ENCODE measurements at regions not wholly inside any gene's neighbourhood (a gene's known extent, or its start where the extent isn't known, plus 50 kb on each side); places are given as distances from the start of the nearest gene placed in this dataset.

DNA sequence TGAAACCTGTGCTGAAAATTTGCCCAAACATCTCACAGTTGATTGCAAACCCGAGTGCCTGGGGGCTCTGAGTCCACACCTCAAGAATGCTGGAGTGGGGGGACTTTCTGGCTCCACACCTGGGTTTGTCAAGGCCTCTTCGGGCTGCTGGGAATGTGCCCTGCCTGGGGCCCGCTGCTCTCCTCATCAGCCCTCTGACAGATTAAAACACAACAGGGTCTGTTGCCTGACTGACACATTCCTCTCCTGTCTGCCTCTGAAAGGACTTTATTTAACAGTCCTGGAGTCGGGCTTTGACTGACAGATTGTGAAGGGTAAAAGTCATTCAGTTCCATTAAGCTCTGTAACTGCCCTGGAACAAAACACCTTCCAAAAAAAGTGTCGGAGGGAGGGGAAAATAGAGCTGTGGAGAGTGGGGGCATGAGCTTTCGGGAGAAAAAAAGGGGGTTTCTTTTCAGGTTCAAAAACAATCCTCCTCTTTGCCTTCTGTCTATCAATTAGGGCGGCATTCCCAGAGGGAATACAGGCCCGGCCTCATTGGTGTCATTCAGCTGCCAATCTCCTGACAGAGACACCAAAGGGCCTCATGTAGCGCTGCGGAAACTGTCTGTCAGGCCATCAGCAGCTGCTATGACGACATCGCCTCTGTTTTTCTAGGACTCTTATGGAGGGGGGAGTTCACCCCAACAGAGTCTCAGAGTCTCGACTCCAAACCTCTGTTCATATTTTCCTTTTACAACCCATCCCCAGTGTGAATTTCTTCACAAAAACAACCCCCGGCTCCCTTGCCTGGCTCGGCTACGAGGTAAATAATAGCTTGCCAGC is 398.8 kb upstream of the NFE2L3 start:
- DNase-seq (ENCODE audit: low spot score), result no peak

DNA sequence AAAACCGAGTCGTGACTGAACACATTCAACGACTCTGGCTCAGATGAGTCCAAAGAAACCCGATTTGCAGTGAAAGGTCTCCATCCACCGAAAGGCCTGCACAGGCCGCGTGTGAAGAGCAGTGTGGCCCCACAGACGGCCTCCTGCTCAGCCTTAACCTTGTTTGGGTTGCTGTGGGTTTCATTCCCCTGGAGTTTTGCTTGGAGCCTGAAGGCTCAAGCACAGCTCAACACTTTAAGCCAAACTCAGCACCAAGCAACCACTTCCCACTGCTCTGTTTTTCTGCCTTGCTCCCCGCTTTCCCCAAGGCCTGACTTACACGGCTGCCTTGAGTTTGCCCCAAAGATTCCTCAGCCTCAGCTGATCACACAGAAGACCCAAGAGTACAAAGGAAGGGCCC is 398.2 kb upstream of the NFE2L3 start:
- no peak for DNase-seq (ENCODE audit: low spot score)

DNA sequence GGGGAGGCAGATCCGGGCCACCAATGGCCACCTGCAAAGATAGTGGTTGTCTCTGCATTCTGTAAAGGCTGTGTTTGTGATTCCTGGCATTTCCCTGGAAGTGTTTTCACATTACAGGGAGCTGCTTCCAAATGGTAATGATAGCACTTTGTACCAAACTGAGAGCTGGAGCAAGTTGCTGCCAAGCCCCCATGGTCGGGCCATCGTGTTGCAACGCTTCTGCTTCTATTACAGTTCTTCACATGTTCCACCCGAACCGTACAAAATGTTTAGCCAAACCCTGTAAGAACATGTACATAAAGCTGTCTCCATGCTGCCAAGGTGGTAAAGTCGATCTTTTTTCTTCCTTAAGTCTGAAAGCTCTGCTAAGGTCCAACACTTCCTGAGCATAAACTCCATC is 397.7 kb upstream of the NFE2L3 start:
- no peak for DNase-seq (ENCODE audit: low spot score)

DNA sequence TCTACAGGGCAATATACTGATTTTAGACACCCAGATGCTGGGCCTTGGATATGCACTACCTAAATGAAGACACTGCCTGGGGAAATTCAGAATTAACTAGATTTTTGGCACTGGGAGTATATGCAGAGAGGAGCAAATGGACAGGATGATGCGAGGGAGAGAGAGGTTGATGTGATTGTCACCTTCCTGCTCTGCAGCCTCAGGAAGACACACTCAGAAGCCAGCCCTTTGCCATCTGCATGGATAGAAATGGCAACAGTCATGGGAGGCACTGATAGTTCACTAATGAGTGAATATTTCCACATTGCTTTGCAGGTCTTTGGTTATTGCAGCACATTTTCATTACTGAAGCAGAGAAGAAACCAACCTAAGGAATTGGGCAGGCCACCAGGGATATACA is 397.2 kb upstream of the NFE2L3 start:
- no peak for DNase-seq (ENCODE audit: low spot score)

DNA sequence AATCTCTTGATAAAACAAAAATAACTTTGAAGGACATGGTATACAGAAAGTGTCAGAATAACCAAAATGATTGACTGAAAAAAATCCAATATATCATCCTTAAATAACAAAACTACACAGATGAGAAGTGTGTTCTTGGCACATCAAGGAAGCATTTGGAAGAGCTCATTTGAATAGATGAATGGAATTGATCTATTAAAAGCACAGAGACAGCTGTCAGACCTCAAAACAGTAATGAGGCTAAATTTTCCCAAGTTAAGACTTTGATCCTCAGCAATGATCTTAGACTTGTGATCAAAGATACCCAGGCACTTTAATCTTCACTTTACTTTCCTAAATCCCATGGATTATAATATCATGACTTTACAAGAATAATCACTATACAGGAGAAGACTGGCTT is 395.4 kb upstream of the NFE2L3 start:
- no peak for DNase-seq (ENCODE audit: low spot score)

DNA sequence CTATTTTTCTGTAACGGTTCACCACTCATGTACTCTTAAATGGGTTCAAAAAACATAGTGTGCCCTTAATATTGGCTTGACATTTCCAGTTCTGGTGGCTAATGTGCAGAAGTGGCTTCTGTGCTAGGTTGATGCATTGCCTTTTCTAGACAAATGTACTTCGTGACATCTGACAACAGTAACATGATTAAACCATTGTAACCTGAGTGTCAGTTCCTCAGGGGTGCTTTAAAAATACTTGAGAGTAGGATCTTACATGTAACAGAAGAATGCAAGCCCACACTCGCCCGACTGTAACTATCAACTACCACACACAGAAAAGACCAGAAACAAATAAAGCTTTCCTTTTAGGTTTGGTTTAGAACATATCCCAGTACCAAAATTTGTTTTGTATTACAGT is 393.4 kb upstream of the NFE2L3 start:
- DNase-seq (ENCODE audit: low spot score), result no peak

DNA sequence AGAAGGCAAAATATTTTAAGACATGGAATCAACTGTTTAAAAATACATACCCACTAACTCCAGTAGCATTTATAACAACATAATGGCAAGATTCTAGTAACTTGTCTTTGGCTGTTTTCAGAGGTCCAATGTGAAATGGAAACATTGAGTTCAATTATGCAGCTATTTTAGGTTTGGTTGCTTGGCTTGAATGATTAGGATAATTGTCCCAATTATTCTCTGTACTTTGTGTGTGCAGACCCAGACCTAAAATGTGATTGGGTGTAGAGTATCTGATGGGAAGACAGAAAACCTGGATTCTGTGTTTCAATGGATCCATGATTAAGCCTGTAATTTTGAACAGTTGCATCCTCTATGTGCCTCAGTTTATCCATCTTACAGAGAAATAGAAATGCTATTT is 392.7 kb upstream of the NFE2L3 start:
- no peak for DNase-seq (ENCODE audit: low spot score)

DNA sequence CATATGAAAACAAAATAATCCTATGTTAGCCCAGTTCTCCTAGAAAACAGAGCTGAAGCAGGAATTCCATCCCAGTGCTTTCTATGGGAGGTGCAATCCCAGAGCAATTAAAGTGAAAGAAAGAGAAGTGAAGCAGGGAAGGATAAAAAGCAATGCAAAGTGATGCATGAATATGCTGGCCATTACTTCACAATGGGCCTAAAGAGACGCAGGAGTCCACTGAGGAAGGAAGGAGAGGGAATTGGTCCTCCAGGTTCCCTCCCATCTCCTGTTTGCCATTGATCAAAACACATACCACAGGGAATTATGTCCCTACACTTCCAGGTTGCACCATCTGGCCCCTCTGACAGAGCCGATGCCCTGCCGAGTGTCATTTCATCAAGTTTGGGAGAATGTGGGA is 392.2 kb upstream of the NFE2L3 start:
- DNase-seq (ENCODE audit: low spot score), result no peak

DNA sequence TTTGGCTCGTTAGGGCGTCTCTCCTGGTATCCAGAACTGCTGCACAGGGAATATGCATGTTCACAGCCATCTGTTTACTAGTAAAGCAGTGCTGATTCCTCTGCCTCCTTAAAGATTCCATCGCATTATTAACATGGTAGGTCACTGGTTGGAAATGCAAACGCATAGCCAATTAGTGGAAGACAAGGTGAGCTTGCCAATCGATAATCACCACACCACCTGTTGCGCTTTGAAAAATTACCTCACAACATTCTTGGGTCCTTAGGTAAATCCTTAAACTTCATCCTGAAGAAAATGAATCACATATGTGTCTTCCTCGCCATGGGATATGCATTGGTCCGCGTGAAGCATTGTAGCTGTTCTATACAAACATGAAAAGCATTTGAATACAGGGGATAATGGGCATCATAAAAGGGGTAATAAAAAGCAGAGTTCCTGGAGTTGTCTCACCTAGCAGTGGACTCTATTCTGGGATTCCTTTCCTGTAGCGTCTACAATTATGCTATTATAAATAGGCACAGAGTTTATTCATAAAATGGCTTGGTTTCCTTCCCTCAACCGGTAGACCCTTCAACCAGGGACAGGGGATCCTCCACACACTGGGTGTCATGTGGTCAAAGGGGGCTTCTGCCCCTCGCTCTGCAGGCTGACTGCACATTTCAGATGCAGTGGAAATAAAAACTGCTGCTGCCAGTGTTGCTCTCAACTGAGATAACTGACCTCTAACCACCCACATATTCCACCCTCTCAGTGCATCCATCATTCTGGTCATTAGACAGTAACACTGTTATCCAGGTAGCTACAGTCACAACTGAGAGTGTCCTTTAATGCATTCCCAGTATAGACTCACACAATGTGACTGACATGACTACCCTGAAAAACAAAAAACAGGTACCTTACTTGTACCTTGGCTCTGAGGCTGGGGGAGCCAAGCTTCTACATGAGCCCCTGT is 389.2 kb upstream of the NFE2L3 start:
- no peak for DNase-seq (ENCODE audit: low spot score)

DNA sequence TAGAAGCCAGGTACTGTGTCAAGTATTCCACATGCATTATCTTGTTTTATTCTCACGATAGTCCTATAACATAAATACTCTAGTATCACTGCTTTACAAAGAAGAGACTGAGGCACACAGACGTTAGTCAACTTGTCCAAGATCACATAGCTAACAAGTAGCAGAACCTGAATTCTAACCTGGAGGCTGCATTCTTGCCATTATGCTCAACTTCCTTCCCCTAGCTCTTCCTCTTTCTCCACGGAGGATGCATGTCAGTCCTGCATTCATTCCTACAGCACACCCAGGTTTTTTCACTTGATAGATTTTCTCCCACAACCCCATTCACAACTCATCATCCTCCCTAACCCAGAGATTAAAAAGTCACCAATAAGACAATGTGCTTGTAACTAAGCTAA is 388.5 kb upstream of the NFE2L3 start:
- no peak for DNase-seq (ENCODE audit: low spot score)

DNA sequence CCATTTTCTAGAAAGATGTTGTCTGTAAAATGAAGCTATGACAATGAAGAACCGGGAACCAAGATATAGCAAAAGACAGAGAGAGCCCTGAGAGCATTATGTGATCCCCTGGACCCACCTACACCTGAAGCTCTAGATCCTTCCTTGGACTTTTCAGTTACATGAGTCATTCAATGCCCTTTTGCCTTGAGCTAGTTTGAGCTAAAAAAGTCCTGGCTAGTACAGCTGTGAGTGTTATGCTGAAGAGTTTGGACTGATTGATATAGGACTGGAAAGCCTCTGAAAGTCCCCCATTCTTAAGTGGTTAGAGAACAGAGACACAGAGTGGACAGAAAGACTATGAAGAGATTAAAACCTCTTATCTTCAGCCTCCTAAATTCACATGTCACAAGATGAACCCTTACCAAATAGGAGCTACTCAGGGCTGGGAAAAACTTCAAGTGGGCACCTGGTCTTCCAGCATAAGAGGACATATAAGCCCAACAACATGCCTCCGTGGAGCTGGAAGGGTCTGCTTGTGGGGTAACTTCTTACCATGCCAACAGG is 386.8 kb upstream of the NFE2L3 start:
- DNase-seq (ENCODE audit: low spot score), result no peak

DNA sequence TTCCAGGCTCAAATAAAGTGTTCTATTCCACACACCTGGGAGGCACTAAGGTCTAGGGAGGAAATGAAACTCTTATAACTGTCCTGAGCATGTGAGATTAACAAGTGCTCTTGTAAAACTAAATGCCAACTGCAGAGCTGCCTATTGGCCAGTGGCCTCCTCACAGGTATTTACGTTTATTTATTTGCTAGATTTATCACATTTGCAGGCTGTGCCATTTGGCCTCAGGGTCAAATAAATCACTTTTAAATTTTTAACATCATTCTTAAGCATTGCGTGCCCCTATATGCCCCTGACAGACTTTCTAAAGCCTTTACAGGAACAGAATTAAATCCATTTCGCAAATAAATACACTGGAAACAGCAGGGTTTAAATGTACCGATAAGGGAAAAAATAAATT is 381.8 kb upstream of the NFE2L3 start:
- DNase-seq (ENCODE audit: low spot score), result no peak

DNA sequence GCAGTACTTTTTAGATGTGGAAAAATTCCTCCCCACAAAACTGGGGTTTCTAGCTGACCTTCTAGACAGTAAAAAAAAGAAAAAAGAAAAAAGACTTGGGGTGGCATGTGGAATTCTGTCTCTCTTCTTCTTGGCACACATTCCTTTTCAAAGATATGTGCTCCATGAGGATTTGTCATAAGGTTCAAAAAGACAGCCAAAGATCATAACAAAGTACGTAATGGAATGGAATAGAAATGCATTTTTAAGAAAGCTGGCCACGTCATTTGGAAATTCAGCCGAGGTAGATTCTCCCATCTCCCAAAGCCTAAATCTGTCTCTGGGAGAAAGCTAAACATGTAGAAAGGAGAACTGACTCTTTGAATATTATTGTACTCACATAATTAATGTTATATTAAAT is 381.3 kb upstream of the NFE2L3 start:
- no peak for DNase-seq (ENCODE audit: low spot score)

DNA sequence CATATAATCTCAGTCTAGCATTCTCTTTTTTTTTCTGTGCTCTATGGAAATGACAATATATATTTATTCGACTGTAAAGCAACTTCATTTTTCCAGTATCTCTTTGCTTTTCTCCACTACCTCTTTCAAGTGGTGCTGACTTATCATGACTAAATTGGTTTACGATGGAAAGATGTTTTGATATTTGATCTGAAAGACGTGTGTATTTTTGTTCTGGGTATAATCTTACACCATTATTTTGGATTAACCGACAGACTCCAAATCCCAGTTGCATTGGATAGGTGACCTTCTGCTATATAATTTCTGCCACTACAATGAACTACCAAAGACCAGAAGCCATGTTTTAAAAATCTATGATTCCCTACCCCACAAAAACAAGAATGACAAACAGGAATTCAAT is 380.5 kb upstream of the NFE2L3 start:
- DNase-seq (ENCODE audit: low spot score), result no peak

DNA sequence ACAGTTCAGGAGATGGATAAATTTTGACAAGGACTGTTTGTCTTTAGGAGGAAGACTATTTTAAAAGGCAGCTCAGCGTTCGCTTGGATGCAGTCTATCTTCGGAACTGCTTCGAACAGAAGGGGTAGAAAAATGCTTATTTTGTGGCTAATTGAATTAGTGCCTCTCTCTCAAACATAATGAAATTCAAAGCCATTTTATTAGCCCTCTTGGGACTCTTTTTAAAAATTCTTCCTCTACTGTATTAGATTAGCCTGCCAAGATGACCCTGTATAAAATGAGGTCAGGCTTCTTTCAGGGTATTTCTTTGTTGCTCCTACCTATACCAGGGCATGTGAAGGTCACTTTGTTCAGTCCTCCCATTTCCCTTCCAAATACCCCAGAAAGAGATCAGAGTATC is 379.2 kb upstream of the NFE2L3 start:
- DNase-seq (ENCODE audit: low spot score), result no peak

DNA sequence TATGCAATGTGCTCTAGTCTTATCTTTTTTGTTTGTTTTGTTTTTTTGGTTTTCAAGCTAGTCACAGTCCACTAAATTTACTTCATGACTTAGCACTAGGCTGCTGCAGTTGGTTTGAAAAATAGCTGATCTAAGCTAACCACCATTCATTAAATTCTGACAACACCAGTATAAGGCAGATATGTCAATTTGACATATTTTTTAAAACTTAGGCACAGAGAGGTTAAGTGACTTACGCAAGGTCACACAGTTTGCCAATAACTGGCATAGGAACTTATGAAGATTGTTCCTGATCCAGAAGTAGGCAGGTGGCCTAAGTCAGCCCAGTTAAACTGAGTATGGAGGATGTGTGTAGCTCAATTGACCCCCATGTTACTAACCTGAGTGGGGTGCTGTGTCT is 377.3 kb upstream of the NFE2L3 start:
- DNase-seq (ENCODE audit: low spot score), result no peak

DNA sequence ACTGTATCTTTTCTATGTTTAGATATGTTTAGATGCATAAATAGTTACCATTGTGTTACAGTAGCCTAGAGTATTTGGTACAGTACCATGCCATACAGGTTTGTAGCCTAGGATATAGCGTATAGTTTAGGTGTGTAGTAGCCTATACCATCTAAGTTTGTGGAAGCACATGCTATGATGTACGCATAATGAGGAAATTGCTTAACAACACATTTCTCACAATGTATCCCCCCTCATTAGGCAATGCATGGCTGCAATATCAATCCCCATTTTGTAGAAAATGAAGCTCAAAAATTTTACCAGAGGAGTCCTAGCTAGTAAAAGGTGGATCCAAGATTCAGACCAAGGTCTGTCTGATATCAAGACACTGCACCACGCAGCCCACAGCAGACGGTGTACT is 376.4 kb upstream of the NFE2L3 start:
- DNase-seq (ENCODE audit: low spot score), result no peak

DNA sequence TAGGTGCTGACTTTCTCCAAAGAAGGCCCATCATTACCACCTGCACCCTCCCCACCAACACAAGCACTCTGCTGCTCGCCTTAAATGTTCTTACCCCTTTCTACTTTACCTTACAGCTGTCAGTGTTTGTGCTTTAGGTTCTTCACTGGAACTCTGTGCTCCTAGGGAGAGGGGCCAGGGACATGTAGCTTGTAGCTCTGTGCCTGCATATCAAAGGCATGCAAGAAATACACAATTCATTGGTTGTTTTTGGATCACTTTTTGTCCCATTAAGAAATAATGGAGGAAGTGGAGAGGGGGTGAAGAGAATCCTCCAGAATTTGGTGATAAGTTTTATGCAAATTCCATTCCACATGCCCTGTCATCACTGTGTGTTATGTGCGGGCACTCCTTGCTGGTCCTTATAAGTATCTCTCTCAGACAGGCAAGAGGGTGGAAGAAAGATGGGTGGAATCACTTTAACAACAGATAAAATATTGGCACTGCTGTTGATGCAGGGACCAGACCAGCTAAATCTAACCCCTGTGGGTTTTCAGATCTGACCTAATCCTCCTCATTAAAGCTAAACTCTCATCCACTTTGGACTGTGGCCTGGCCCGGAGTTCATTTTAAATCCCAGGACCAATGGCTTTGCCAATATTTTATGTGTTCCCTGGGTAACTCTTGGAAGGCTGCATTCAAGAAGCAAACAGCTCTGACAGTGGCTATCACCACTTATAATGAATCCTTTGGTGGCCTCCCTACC is 375.8 kb upstream of the NFE2L3 start:
- no peak for DNase-seq (ENCODE audit: low spot score)

DNA sequence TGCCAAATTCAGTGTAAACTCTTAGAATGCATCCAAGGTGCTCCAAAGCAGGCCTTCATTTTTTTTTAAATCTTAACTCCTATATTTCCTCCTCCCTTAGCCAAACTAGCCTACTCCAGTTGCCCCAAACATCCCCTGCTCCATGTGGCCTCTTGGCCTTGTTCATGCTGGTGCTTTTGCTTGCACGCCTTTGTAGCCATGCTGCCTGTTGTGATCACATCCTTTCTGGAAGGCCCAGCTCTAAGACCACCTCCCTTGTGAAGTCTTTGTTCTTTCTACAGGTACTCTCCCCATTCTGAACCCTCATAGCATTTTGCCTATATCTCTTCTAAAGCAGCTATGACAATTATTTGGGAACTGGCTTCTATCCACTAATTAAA is 375.3 kb upstream of the NFE2L3 start:
- no peak for DNase-seq (ENCODE audit: low spot score)

DNA sequence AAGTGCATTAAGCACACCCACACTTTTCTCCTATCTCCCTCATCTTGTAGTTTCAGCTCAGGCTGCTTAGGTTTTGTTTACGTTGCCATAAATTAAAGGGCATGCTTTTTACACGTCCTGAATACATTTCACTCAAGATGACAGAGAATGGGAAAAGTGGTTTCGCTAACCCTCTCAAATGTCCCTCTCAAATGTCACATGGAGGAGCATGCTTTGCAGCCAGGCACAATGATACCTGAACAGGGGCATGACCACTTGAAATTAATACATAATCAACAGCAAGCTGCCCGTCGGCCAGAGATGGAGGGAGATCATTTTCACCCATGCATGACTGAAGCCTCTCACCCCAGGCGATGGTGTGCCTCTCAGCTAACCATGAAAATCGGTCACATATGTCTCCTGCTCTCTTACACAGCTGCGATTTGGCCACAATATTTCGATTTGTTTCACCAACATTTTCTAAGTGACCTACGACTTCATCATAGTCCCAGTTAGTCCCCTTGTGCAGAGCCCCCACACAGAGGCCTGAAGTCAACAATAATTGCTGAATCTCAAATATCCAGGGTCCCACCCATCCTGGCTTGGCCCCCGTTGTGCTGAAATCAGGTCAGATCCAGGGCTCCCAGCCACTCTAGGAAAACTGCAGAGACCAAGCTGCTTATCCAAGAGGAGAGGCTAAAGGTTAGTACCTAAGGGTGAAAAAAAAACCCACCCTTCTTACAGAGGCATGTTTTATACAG is 373.9 kb upstream of the NFE2L3 start:
- DNase-seq (ENCODE audit: low spot score), result no peak

DNA sequence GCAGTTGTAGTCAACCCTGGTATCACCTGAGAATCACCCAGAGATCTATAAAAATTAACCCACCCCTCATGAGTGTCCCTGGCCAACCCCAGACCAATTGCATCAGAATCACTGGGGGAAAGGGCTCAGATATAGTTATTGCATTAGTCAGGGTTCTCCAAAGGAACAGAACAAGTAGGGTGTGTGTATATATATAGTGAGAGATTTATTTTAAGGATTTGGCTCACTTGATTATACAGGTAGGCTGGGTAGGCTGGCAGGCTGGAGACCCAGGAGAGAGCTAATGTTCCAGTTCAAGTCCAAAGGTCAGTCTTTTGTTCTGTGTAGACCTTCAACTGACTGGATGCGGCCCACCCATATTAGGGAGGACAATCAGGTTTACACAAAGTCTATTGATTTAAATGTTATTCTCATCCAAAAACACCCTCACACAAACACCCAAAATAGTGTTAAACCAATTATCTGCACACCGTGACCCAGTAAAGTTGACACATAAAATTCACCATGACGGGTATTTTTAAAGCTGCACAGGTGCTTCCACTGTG is 372.9 kb upstream of the NFE2L3 start:
- no peak for DNase-seq (ENCODE audit: low spot score)
